HCT116 (cell line): ENCODE measurements at regions not wholly inside any gene's neighbourhood (a gene's known extent, or its start where the extent isn't known, plus 50 kb on each side); places are given as distances from the start of the nearest gene placed in this dataset.

ENCODE experiments used
- ATAC-seq: fragments of 200-7000 bp; cut with Tn5 transposase; 2 replicates; pipeline ENCODE4 v1.9.1; 2020; ENCODE audit warnings: mild to moderate bottlenecking, moderate library complexity
- BruUV-seq: library from RNA; stranded (reverse); fragments of 400-500 nt; replicated peaks from 2 replicates; lab custom pipeline; 2021; lab: Mats Ljungman, UMichigan
- CTCF ChIA-PET: fragments of 300-600 bp; sonication (Branson Sonifier 250); formaldehyde crosslinking; loops from one replicate; lab custom pipeline; 2021; ENCODE audit warnings: antibody characterized with exemption; lab: Charles Lee
- POLR2A ChIA-PET: fragments of 300-600, 350-600 bp; sonication (Branson Sonifier 250); formaldehyde crosslinking; loops from one replicate; lab custom pipeline; 2021; ENCODE audit warnings: antibody characterized with exemption; lab: Charles Lee
- RAD21 ChIA-PET, 2 experiments: fragments of 300-600 bp; sonication (Branson Sonifier 250); formaldehyde crosslinking; loops; one replicate each; lab custom pipeline; 2023; ENCODE audit warnings: low total read pairs in 2 of 2; ENCODE audit not compliant: uncharacterized antibody in 2 of 2, unreplicated experiment in 2 of 2, low non-redundant PET in 1 of 2; lab: Charles Lee
- DNase-seq: peaks from one replicate; pipeline ENCODE4 v3.0.0-alpha.2; 2010; ENCODE audit warnings: low read depth, low spot score
- H2AFZ ChIP-seq: fragments of 200-600 bp; shearing (Covaris generic), sonication (generic); 2 replicates; pipeline ENCODE4 v1.6.1; 2017; ENCODE audit warnings: low read depth, mixed run types, mixed read lengths, antibody characterized with exemption, low read length; ENCODE audit not compliant: poor library complexity, severe bottlenecking
- H3K27ac ChIP-seq: 2 replicates; pipeline ENCODE4 v1.5.1; 2012; ENCODE audit warnings: low read depth, low read length
- H3K27me3 ChIP-seq: fragments of 200-600 bp; sonication (generic); 2 replicates; pipeline ENCODE4 v1.6.1; 2016; ENCODE audit warnings: mixed run types, low read length, mixed read lengths; ENCODE audit not compliant: insufficient read depth
- H3K36me3 ChIP-seq, 2 experiments: fragments of 200-500 bp in 1 of 2; fragments of 200-600 bp in 1 of 2; sonication (Bioruptor generic) in 1 of 2; sonication (generic) in 1 of 2; 2 replicates each; pipeline versions ENCODE4 v1.5.1 to v1.6.1; 2014 to 2016; ENCODE audit warnings: low read length in 2 of 2, inconsistent platforms in 1 of 2, mixed read lengths in 1 of 2, mixed run types in 1 of 2; ENCODE audit not compliant: insufficient read depth in 2 of 2, control insufficient read depth in 1 of 2
- H3K4me1 ChIP-seq, 2 experiments: fragments of 200-600 bp in 1 of 2; sonication (generic) in 1 of 2; 2 replicates each; pipeline versions ENCODE4 v1.5.1 to v1.6.1; 2012 to 2017; ENCODE audit warnings: low read length in 2 of 2, inconsistent platforms in 1 of 2, mild to moderate bottlenecking in 1 of 2, mixed read lengths in 1 of 2, mixed run types in 1 of 2, moderate library complexity in 1 of 2; ENCODE audit not compliant: insufficient read depth in 2 of 2, control insufficient read depth in 1 of 2
- H3K4me2 ChIP-seq: fragments of 200-600 bp; sonication (generic); 2 replicates; pipeline ENCODE4 v1.6.1; 2017; ENCODE audit warnings: mixed run types, low read length, mixed read lengths
- H3K4me3 ChIP-seq, 2 experiments: fragments of 200-600 bp in 1 of 2; sonication (generic) in 1 of 2; replicated peaks in 1 of 2; 2 replicates each; pipeline ENCODE4 v1.5.1; 2011 to 2016; ENCODE audit warnings: low read length in 2 of 2, control low read depth in 1 of 2, low read depth in 1 of 2, mild to moderate bottlenecking in 1 of 2, mixed read lengths in 1 of 2, mixed run types in 1 of 2
- H3K79me2 ChIP-seq: fragments of 200-600 bp; sonication (generic); 2 replicates; pipeline ENCODE4 v1.6.1; 2017; ENCODE audit warnings: mild to moderate bottlenecking, mixed run types, low read length, moderate library complexity, mixed read lengths; ENCODE audit not compliant: insufficient read depth
- H3K9ac ChIP-seq: fragments of 200-600 bp; sonication (generic); 2 replicates; pipeline ENCODE4 v1.6.1; 2016; ENCODE audit warnings: low read length, mixed read lengths
- H3K9me2 ChIP-seq: fragments of 200-600 bp; sonication (generic), shearing (Covaris generic); 2 replicates; pipeline ENCODE4 v1.6.1; 2017; ENCODE audit warnings: mixed run types, mild to moderate bottlenecking, moderate library complexity; ENCODE audit not compliant: insufficient read depth
- H3K9me3 ChIP-seq, 2 experiments: fragments of 200-500 bp in 1 of 2; fragments of 200-600 bp in 1 of 2; sonication (Bioruptor generic) in 1 of 2; sonication (generic) in 1 of 2; 2 replicates each; pipeline ENCODE4 v1.6.1; 2014 to 2017; ENCODE audit warnings: low read length in 2 of 2, mixed read lengths in 2 of 2, inconsistent platforms in 1 of 2, low read depth in 1 of 2, mild to moderate bottlenecking in 1 of 2, mixed run types in 1 of 2, moderate library complexity in 1 of 2; ENCODE audit not compliant: control insufficient read depth in 1 of 2, insufficient read depth in 1 of 2
- H4K20me1 ChIP-seq: fragments of 200-600 bp; sonication (generic), shearing (Covaris generic); 2 replicates; pipeline ENCODE4 v1.6.1; 2017; ENCODE audit warnings: mixed run types, mild to moderate bottlenecking, moderate library complexity; ENCODE audit not compliant: insufficient read depth
- CBX3 ChIP-seq: IDR thresholded peaks from 2 replicates; pipeline ENCODE4 v1.6.1; 2012; ENCODE audit warnings: low read depth
- CEBPB ChIP-seq: IDR thresholded peaks from 2 replicates; pipeline ENCODE4 v1.6.1; 2012; ENCODE audit warnings: low read depth
- CTCF ChIP-seq, 3 experiments: fragments of 200-600 bp in 1 of 3; sonication (generic) in 1 of 3; IDR thresholded peaks in 2 of 3; conservative IDR thresholded peaks in 1 of 3; 2 replicates each; pipeline ENCODE4 v1.5.1; 2012 to 2017; ENCODE audit warnings: low read depth in 2 of 3, low read length in 2 of 3, antibody characterized with exemption in 1 of 3, borderline replicate concordance in 1 of 3, control low read depth in 1 of 3, mild to moderate bottlenecking in 1 of 3, mixed read lengths in 1 of 3, mixed run types in 1 of 3, moderate library complexity in 1 of 3; ENCODE audit not compliant: insufficient read depth in 1 of 3
- EGR1 ChIP-seq: IDR thresholded peaks from 2 replicates; pipeline ENCODE4 v1.6.1; 2012; ENCODE audit warnings: low read depth
- ELF1 ChIP-seq: IDR thresholded peaks from 2 replicates; pipeline ENCODE4 v1.6.1; 2012; ENCODE audit warnings: low read depth, borderline replicate concordance
- EZH2 ChIP-seq: fragments of 200-600 bp; sonication (generic); IDR thresholded peaks from 2 replicates; pipeline ENCODE4 v1.6.1; 2017; ENCODE audit warnings: antibody characterized with exemption, mixed run types
- EZH2phosphoT487 ChIP-seq: fragments of 200-600 bp; IDR thresholded peaks from 2 replicates; pipeline ENCODE4 v1.6.1; 2018; ENCODE audit warnings: antibody characterized with exemption, borderline replicate concordance
- FOSL1 ChIP-seq: IDR thresholded peaks from 2 replicates; pipeline ENCODE4 v1.6.1; 2012; ENCODE audit warnings: low read depth
- JUND ChIP-seq: IDR thresholded peaks from 2 replicates; pipeline ENCODE4 v1.6.1; 2012
- RAD21 ChIP-seq: IDR thresholded peaks from 2 replicates; pipeline ENCODE4 v1.6.1; 2012; ENCODE audit warnings: low read depth, mild to moderate bottlenecking
- REST ChIP-seq: IDR thresholded peaks from 2 replicates; pipeline ENCODE4 v1.6.1; 2012; ENCODE audit warnings: low read depth
- SIN3A ChIP-seq: IDR thresholded peaks from 2 replicates; pipeline ENCODE4 v1.6.1; 2012; ENCODE audit warnings: low read depth
- SP1 ChIP-seq: IDR thresholded peaks from 2 replicates; pipeline ENCODE4 v1.6.1; 2012; ENCODE audit warnings: low read depth
- SRF ChIP-seq: IDR thresholded peaks from 2 replicates; pipeline ENCODE4 v1.6.1; 2012; ENCODE audit warnings: low read depth
- TCF7L2 ChIP-seq: IDR thresholded peaks from 2 replicates; pipeline ENCODE4 v1.7.0; 2011; ENCODE audit warnings: borderline replicate concordance, inconsistent platforms; ENCODE audit not compliant: insufficient read depth, insufficient read length; ENCODE audit errors: extremely low read depth
- YY1 ChIP-seq: IDR thresholded peaks from 2 replicates; pipeline ENCODE4 v1.6.1; 2011; ENCODE audit warnings: low read length, low read depth, moderate library complexity, mild to moderate bottlenecking; ENCODE audit not compliant: insufficient replicate concordance; ENCODE audit errors: extremely low read depth
- ZFX ChIP-seq: fragments of 450-650 bp; IDR thresholded peaks from 2 replicates; pipeline ENCODE4 v1.6.1; 2017
- ZNF274 ChIP-seq: fragments of 200-500 bp; sonication (Bioruptor generic); IDR thresholded peaks from 2 replicates; pipeline ENCODE4 v1.6.1; 2014; ENCODE audit warnings: mild to moderate bottlenecking, low read depth, low read length, inconsistent platforms
- intact Hi-C: fragments of 100-400 bp; cut with micrococcal nuclease; formaldehyde crosslinking; loops from 2 replicates; pipeline ENCODE4 v1.10.0; 2022
- TF ChIP-seq, protein P1 (sequence below): IDR thresholded peaks from 2 replicates; pipeline ENCODE4 v1.6.1; 2012
- TF ChIP-seq, protein P2 (sequence below): IDR thresholded peaks from 2 replicates; pipeline ENCODE4 v1.6.1; 2012

DNA sequence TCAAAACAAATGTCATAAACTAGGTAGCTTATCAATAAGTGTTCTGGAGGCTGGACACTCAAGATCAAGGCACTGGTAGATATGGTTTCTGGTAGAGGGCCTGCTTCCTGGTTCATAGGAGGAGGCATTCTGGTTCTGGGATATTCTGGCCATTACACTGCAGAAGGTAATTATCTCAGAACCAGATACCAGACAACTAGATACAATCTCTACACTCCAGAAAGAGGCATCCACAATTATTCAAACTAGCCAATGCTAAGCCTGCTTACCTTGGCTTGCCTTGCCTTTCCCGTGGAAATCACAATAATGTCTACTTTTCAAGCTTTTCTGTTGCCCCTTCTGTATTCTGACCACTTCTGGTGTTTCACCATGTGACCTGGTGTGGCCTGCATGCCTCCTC lies 785.2 kb upstream of the GYPC start (continued):
- TF ChIP-seq, protein P1, sequence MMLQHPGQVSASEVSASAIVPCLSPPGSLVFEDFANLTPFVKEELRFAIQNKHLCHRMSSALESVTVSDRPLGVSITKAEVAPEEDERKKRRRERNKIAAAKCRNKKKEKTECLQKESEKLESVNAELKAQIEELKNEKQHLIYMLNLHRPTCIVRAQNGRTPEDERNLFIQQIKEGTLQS: no peak

DNA sequence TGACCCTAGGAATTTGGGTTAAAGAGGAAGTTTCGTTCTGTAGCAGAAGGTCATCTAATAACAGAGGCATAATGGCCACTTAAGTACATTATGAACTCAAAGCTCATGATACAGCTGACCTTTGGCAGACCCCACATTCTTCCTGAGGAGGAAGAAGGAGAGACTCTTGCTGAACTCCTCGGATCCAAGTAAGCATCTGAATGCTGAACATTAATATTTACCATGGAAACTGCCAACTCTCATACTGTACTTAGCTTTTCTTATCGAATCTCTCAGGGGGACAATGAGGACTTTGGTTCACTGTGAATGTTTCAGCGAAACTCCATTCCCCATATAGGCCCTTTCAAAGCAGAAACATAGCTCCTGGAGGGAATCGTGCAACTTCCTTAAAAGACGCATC lies 781.4 kb upstream of the GYPC start:
- Histone ChIP-seq H3K36me3 (no peaks in the 10 kb centered on the region), H4K20me1 (no peaks in the 10 kb centered on the region), H2AFZ (no peak overlapping the region), H3K79me2 (no peaks in the 10 kb centered on the region), H3K9me2 (no peaks in the 10 kb centered on the region), H3K27ac (no peak overlapping the region), H3K27me3 (no peaks in the 10 kb centered on the region), H3K4me2 (no peak overlapping the region), H3K4me3 (no peak overlapping the region), H3K9me3 (peaks cover 0 to 16% of the 10 kb centered on the region in 2 experiments; a peak in 2 of 4 replicates), H3K9ac (no peak overlapping the region), H3K4me1 (no peaks in the 10 kb centered on the region)
- ChIA-PET RAD21 (no interaction called here), CTCF (no interaction called here), POLR2A (no interaction called here)
- ATAC-seq: no peak
- TF ChIP-seq, protein P2, sequence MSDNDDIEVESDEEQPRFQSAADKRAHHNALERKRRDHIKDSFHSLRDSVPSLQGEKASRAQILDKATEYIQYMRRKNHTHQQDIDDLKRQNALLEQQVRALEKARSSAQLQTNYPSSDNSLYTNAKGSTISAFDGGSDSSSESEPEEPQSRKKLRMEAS: no peak
- no peak for TF ChIP-seq RAD21
- TF ChIP-seq YY1: no peak
- TF ChIP-seq SIN3A: no peak
- no peak for TF ChIP-seq JUND
- no peak for TF ChIP-seq EZH2
- TF ChIP-seq ZNF274: no peak
- no peak for TF ChIP-seq REST
- no peak for TF ChIP-seq SRF
- TF ChIP-seq CBX3: no peak
- TF ChIP-seq SP1: no peak
- no peak for TF ChIP-seq CTCF (IDR thresholded peaks at IDR 0.05 in 2 of 3, conservative IDR thresholded peaks at IDR 0.05 in 1 of 3; ENCODE audit: borderline replicate concordance in 1 of 3, insufficient read depth in 1 of 3, low read depth in 2 of 3, low read length in 2 of 3)
- TF ChIP-seq FOSL1: no peak
- TF ChIP-seq ZFX: no peak
- TF ChIP-seq EGR1: no peak
- no peak for TF ChIP-seq EZH2phosphoT487
- no peak for TF ChIP-seq CEBPB
- TF ChIP-seq TCF7L2: no peak
- no peak for TF ChIP-seq ELF1
- TF ChIP-seq, protein P1: no peak
- no TSS peak for BruUV-seq
- intact Hi-C loops: no loop called here
- DNase-seq: no peak
